Adipocyte (in vitro differentiated cells): ENCODE measurements at regions not wholly inside any gene's neighbourhood (a gene's known extent, or its start where the extent isn't known, plus 50 kb on each side); places are given as distances from the start of the nearest gene placed in this dataset.

ENCODE experiments used
- DNase-seq: peaks from one replicate; pipeline ENCODE4 v3.0.0-alpha.2; 2015; ENCODE audit warnings: low read depth
- H3K27me3 ChIP-seq: replicated peaks from 2 replicates; pipeline ENCODE4 v1.7.0; 2013; ENCODE audit warnings: mild to moderate bottlenecking, low read length, moderate library complexity; ENCODE audit not compliant: control insufficient read depth, insufficient read depth
- H3K36me3 ChIP-seq: 2 replicates; pipeline ENCODE4 v1.7.0; 2013; ENCODE audit warnings: low read length, mild to moderate bottlenecking, moderate library complexity; ENCODE audit not compliant: control insufficient read depth, insufficient read depth, severe bottlenecking
- H3K4me1 ChIP-seq: 2 replicates; pipeline ENCODE4 v1.7.0; 2013; ENCODE audit warnings: mild to moderate bottlenecking, low read length, moderate library complexity; ENCODE audit not compliant: control insufficient read depth, insufficient read depth
- H3K4me3 ChIP-seq: 2 replicates; pipeline ENCODE4 v1.7.0; 2013; ENCODE audit warnings: mild to moderate bottlenecking, low read length, moderate library complexity
- H3K9ac ChIP-seq: 2 replicates; pipeline ENCODE4 v1.7.0; 2013; ENCODE audit warnings: mild to moderate bottlenecking, low read length, moderate library complexity
- H3K9me3 ChIP-seq: 2 replicates; pipeline ENCODE4 v1.7.0; 2013; ENCODE audit warnings: mild to moderate bottlenecking, low read length, moderate library complexity; ENCODE audit not compliant: control insufficient read depth

- DNase-seq, result no peak
- H3K4me3 ChIP-seq, result no peak overlapping the region
- no peaks in the 10 kb centered on the region for H3K9me3 ChIP-seq
- peaks cover 30% of the 10 kb centered on the region for H3K4me1 ChIP-seq
- no peaks in the 10 kb centered on the region for H3K27me3 ChIP-seq
- H3K9ac ChIP-seq, result no peak overlapping the region
- H3K36me3 ChIP-seq, result no peaks in the 10 kb centered on the region
These were observed 332.0 kb upstream of the RASGRP1 start for GRCh38 chr15:38896647-38897046.

DNA sequence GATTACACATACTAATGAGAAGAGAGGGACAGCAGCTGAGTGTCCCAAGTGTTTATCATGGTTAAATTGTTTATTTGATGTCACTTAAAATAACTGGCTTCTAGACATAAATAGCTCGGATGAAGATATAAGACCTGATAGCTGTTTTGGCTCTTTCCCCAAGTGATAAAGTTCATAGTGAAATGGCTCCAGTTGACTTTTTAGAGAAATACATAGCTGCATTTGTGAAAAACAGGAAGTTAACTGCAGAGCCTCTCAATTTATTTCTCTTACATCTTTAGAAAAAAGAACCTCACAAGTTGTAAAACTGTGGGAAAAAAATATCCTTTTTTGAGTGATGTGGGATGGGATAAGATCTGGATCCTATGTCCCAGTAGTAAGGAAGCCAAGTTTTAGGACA is 332.9 kb upstream of the RASGRP1 start:
- no peak for DNase-seq
- Histone ChIP-seq H3K4me1 (peaks cover 30% of the 10 kb centered on the region), H3K36me3 (no peaks in the 10 kb centered on the region)

GRCh38 chr15:38898236-38898635 is 333.6 kb upstream of the RASGRP1 start:
- Histone ChIP-seq H3K27me3 (no peaks in the 10 kb centered on the region), H3K36me3 (no peaks in the 10 kb centered on the region), H3K9ac (no peak overlapping the region), H3K4me3 (no peak overlapping the region), H3K9me3 (no peaks in the 10 kb centered on the region), H3K4me1 (peaks cover 26% of the 10 kb centered on the region)
- no peak for DNase-seq

More for the DNA sequence above, 332.9 kb upstream of the RASGRP1 start:
- H3K9me3 ChIP-seq, result no peaks in the 10 kb centered on the region
- no peak overlapping the region for H3K4me3 ChIP-seq
- no peaks in the 10 kb centered on the region for H3K27me3 ChIP-seq
- no peak overlapping the region for H3K9ac ChIP-seq

DNA sequence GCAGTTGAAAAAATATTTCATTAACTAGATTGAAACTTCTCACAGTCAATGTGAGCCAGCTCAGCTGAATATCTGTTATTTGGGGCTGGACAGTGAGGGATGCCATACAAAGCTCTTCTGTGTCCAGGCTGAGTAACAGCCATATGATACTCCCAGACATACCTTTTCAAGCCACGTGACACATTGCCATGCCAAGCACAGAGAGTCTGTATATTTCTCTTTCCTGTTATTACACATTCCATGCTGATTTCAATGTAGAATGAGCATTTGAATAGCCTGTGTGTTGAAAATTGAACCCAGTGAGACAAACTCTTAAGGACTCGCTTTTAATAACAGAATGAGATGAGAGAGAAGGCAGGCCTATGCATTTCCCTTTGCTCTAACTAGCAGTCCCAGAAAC is 334.7 kb upstream of the RASGRP1 start:
- Histone ChIP-seq H3K27me3 (no peaks in the 10 kb centered on the region), H3K4me3 (no peak overlapping the region)

DNA sequence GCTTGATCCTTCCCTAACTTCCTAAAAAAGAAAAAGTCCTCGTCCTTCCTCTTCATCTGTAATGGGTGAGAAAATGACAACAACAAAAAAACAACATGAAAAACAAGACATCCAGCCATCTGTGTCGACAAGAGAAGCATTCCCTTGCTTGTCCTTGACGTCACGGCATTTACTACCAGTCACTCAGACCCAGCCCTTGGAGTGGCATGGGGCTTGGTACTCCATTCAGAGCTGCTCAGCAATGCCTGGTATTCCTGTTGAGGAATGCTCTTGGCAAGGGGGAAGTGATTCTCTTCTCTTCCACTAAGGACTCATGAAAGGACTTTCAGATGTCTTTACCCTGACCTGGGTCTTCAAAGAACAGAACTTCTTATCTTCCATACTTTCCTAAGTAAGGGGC is 339.7 kb upstream of the RASGRP1 start:
- no peaks in the 10 kb centered on the region for H3K27me3 ChIP-seq
- H3K9me3 ChIP-seq, result no peaks in the 10 kb centered on the region
- no peak overlapping the region for H3K4me3 ChIP-seq
- no peaks in the 10 kb centered on the region for H3K36me3 ChIP-seq
- H3K9ac ChIP-seq, result no peak overlapping the region
- DNase-seq, result no peak
- no peaks in the 10 kb centered on the region for H3K4me1 ChIP-seq

More for the DNA sequence above, 334.7 kb upstream of the RASGRP1 start:
- H3K9ac ChIP-seq, result no peak overlapping the region
- peaks cover 18% of the 10 kb centered on the region for H3K4me1 ChIP-seq
- no peaks in the 10 kb centered on the region for H3K9me3 ChIP-seq
- peak; percentile 71 for DNase-seq
- no peaks in the 10 kb centered on the region for H3K36me3 ChIP-seq

- Histone ChIP-seq H3K27me3 (no peaks in the 10 kb centered on the region), H3K4me3 (no peak overlapping the region), H3K4me1 (no peaks in the 10 kb centered on the region), H3K9ac (no peak overlapping the region), H3K9me3 (peaks cover 8% of the 10 kb centered on the region), H3K36me3 (no peaks in the 10 kb centered on the region)
- DNase-seq, result no peak
These were observed 341.0 kb upstream of the RASGRP1 start for GRCh38 chr15:38905632-38906031.

- Histone ChIP-seq H3K9ac (no peak overlapping the region), H3K36me3 (no peaks in the 10 kb centered on the region), H3K27me3 (no peaks in the 10 kb centered on the region), H3K4me3 (no peak overlapping the region), H3K4me1 (no peaks in the 10 kb centered on the region), H3K9me3 (no peaks in the 10 kb centered on the region)
- DNase-seq, result no peak
These were observed 356.4 kb upstream of the RASGRP1 start for GRCh38 chr15:38920966-38921365.

DNA sequence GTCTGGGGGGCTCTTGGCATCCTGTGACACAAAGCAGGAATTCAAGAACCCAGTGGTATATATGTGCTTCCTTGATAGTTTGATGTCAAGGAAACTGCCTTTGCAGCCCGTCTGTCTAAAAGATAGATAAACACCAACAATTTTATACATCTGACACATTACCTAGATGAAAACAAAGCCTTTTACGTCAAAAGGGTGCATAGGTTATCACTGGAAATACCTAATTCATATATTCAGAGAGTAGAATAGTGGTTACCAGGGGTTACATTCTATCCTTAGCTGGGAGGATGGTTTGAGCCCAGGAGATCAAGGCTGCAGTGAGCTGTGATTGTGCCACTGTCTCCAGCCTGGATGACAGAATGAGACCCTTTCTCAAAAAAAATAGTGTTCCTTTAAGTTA is 356.9 kb upstream of the RASGRP1 start:
- no peak for DNase-seq
- Histone ChIP-seq H3K9me3 (no peaks in the 10 kb centered on the region), H3K27me3 (no peaks in the 10 kb centered on the region), H3K4me1 (no peaks in the 10 kb centered on the region), H3K36me3 (no peaks in the 10 kb centered on the region), H3K4me3 (no peak overlapping the region), H3K9ac (no peak overlapping the region)

- Histone ChIP-seq H3K9me3 (no peaks in the 10 kb centered on the region), H3K4me1 (peaks cover 16% of the 10 kb centered on the region), H3K4me3 (no peak overlapping the region), H3K9ac (no peak overlapping the region), H3K36me3 (no peaks in the 10 kb centered on the region), H3K27me3 (no peaks in the 10 kb centered on the region)
- DNase-seq, result no peak
These were observed 363.8 kb upstream of the RASGRP1 start for GRCh38 chr15:38928431-38928830.

DNA sequence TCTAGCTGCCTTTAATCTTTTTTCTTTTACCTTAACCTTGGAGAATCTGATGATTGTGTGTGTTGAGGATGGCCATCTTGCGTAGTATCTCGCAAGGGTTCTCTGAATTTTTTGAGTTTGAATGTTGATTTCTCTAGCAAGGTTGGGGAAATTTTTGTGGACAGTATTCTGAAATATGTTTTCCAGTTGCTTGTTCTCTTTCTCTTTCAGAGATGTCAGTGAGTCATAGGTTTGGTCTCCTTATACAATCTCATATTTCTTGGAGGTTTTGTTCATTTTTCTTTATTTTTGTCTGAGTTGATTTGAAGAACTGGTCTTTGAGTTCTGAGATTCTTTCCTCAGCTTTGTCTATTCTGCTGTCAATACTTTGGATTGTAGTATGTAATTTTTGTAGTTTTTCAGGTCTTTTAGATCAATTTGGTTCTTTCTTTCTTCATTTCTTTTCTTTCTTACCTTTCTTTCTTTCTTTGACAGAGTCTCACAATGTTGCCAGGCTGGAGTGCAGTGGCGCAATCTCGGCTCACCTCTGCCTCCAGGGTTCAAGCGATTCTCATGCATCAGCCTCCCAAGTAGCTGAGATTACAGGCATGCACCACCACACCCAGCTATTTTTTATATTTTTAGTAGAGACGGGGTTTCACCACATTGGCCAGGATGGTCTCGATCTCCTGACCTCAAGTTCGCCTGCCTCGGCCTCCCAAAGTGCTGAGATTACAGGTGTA is 366.4 kb upstream of the RASGRP1 start:
- peaks cover 2% of the 10 kb centered on the region for H3K9me3 ChIP-seq
- H3K36me3 ChIP-seq, result no peaks in the 10 kb centered on the region
- DNase-seq, result peak; percentile 70
- no peak overlapping the region for H3K4me3 ChIP-seq
- no peaks in the 10 kb centered on the region for H3K27me3 ChIP-seq
- peaks cover 16% of the 10 kb centered on the region for H3K4me1 ChIP-seq
- H3K9ac ChIP-seq, result no peak overlapping the region

DNA sequence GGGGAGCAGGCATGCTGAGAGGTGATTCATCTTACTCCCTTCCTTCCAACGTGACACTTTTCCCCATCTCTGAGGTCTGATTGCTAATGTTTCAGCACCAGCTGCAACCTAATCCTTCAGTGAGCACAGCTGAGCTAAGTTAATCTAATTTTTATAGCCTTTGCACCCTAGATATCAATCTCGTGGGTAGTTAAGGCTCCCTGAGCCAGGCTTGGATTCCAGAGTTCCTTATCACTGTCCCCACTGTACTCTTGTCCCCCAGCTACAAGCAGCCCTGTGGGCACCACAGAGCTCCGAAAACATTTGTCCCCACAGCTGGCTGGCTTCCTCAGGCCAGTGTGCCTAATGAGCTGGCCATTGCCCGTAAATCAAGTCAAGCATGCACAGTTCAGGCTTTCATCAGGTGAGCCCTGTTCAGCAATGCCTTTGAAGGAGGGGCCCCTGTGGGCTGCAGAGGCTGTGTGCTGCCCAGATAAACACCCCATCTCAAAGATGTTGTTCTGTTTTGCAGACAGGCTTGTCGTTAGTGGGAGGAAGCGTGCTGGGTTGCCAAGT is 376.9 kb upstream of the RASGRP1 start:
- H3K4me1 ChIP-seq, result peaks cover 10% of the 10 kb centered on the region
- peak; percentile 32 for DNase-seq
- no peaks in the 10 kb centered on the region for H3K27me3 ChIP-seq
- no peak overlapping the region for H3K9ac ChIP-seq
- no peak overlapping the region for H3K4me3 ChIP-seq
- H3K36me3 ChIP-seq, result no peaks in the 10 kb centered on the region
- H3K9me3 ChIP-seq, result no peaks in the 10 kb centered on the region

- Histone ChIP-seq H3K4me3 (no peak overlapping the region), H3K27me3 (no peaks in the 10 kb centered on the region), H3K9me3 (no peaks in the 10 kb centered on the region), H3K36me3 (no peaks in the 10 kb centered on the region), H3K4me1 (peaks cover 10% of the 10 kb centered on the region), H3K9ac (no peak overlapping the region)
- no peak for DNase-seq
These were observed 379.9 kb upstream of the RASGRP1 start for GRCh38 chr15:38944536-38944935.
